Smooth muscle cell (in vitro differentiated cells): ENCODE measurements at regions not wholly inside any gene's neighbourhood (a gene's known extent, or its start where the extent isn't known, plus 50 kb on each side); places are given as distances from the start of the nearest gene placed in this dataset.

Experiments
- DNase-seq: peaks from one replicate; lab custom pipeline; 2025; ENCODE audit not compliant: unreplicated experiment; lab: John Stamatoyannopoulos, UW
- H2AFZ ChIP-seq: fragments of 200-600 bp; sonication (generic); 2 replicates; pipeline ENCODE4 v1.6.0; 2016; ENCODE audit warnings: antibody characterized with exemption, low read depth, mild to moderate bottlenecking
- H3F3A ChIP-seq: fragments of 200-600 bp; sonication (generic); 2 replicates; pipeline ENCODE4 v1.6.0; 2017; ENCODE audit warnings: antibody characterized with exemption, low read depth
- H3K27ac ChIP-seq: fragments of 200-600 bp; sonication (generic); 2 replicates; pipeline ENCODE4 v1.5.1; 2016; ENCODE audit warnings: low read depth, mild to moderate bottlenecking
- H3K27me3 ChIP-seq: fragments of 200-600 bp; sonication (generic); 2 replicates; pipeline ENCODE4 v1.6.1; 2016; ENCODE audit warnings: low read depth, mild to moderate bottlenecking
- H3K36me3 ChIP-seq: fragments of 200-600 bp; sonication (generic); 2 replicates; pipeline ENCODE4 v1.5.1; 2016; ENCODE audit warnings: low read depth
- H3K4me1 ChIP-seq: fragments of 200-600 bp; sonication (generic); 2 replicates; pipeline ENCODE4 v1.5.1; 2016; ENCODE audit warnings: low read depth
- H3K4me2 ChIP-seq: fragments of 200-600 bp; sonication (generic); 2 replicates; pipeline ENCODE4 v1.6.0; 2016; ENCODE audit warnings: mild to moderate bottlenecking
- H3K4me3 ChIP-seq: fragments of 200-600 bp; sonication (generic); 2 replicates; pipeline ENCODE4 v1.5.1; 2016; ENCODE audit warnings: mild to moderate bottlenecking
- H3K79me2 ChIP-seq: fragments of 200-600 bp; sonication (generic); 2 replicates; pipeline ENCODE4 v1.6.0; 2016; ENCODE audit warnings: low read depth, mild to moderate bottlenecking
- H3K9ac ChIP-seq: fragments of 200-600 bp; sonication (generic); 2 replicates; pipeline ENCODE4 v1.6.0; 2016; ENCODE audit warnings: low read depth
- H3K9me3 ChIP-seq: fragments of 200-600 bp; sonication (generic); replicated peaks from 2 replicates; pipeline ENCODE4 v1.5.1; 2016; ENCODE audit warnings: low read depth
- H4K20me1 ChIP-seq: fragments of 200-600 bp; sonication (generic); 2 replicates; pipeline ENCODE4 v1.6.0; 2016; ENCODE audit warnings: low read depth
- CTCF ChIP-seq: fragments of 200-600 bp; sonication (generic); IDR thresholded peaks from 2 replicates; pipeline ENCODE4 v1.5.1; 2017; ENCODE audit warnings: borderline replicate concordance, mild to moderate bottlenecking, antibody characterized with exemption; ENCODE audit not compliant: insufficient read depth, poor library complexity, severe bottlenecking
- WGBS: methylation state at CpG from one replicate; pipeline ENCODE4 v1.1.7; 2016; ENCODE audit warnings: low lambda C conversion rate; 5-methylcytosine and 5-hydroxymethylcytosine counted together

DNA sequence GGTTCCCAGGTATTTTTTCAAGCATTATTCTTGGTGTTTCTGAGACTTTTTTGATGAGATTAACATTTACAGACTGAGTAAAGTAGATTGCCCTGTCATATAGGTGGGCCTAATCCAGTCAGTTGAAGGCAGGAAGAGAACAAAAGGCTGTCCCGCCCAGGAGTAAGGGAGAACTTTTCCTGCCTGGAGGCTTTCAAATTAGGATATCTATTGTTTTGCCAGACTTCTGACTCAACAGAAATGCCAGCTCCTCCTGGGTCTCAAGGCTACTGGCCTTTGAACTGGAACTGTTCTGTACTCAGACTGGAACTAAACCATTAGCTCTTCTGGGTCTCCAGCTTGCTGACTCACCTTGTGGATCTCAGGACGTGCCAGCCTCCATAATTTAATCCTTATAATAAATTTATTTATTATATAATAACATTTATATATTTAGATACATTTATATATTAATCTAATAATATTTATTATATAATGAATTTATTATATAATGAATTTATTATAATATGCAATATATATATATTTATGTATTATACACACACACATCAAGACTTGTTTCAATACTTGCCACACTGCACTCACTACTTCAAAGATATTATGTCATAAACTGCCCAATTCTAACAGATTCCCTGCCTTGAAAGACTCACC, 510.8 kb upstream of the B3GALT2 start:
- H3K9me3 ChIP-seq: no peaks in the 10 kb centered on the region
- no peaks in the 10 kb centered on the region for H4K20me1 ChIP-seq
- H3K4me2 ChIP-seq: no peak overlapping the region
- H2AFZ ChIP-seq: no peak overlapping the region
- 75% methylated on average over 2 of the region's 2 CpGs for WGBS
- H3F3A ChIP-seq: no peaks in the 10 kb centered on the region
- H3K9ac ChIP-seq: no peak overlapping the region
- H3K36me3 ChIP-seq: no peaks in the 10 kb centered on the region
- DNase-seq: no peak
- TF ChIP-seq CTCF: no peak
- H3K4me1 ChIP-seq: no peaks in the 10 kb centered on the region
- no peaks in the 10 kb centered on the region for H3K27me3 ChIP-seq
- H3K79me2 ChIP-seq: no peaks in the 10 kb centered on the region
- no peak overlapping the region for H3K4me3 ChIP-seq
- H3K27ac ChIP-seq: no peak overlapping the region

DNA sequence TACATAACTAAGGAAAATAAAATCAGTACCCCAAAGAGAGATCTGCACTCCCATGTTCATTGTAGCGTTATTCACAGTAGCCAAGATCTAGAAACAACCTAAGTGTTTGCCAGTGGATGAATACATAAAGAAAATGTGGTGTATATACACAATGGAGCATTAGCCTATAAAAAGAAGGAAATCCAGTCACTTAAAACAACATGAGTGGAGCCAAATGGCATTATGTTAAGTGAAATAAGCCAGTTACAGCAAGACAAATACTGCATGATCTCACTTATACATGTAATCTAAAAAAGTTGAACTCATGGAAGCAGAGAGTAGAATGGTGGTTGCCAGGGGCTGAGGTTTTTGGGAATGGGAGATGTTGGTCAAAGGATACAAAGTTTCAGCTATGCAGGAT, 508.3 kb upstream of the B3GALT2 start:
- no peak for TF ChIP-seq CTCF
- Histone ChIP-seq H3K36me3 (no peaks in the 10 kb centered on the region), H3F3A (no peaks in the 10 kb centered on the region), H4K20me1 (no peaks in the 10 kb centered on the region), H3K79me2 (no peaks in the 10 kb centered on the region), H3K4me1 (no peaks in the 10 kb centered on the region), H3K9me3 (no peaks in the 10 kb centered on the region), H3K9ac (no peak overlapping the region), H3K4me3 (no peak overlapping the region), H3K27me3 (no peaks in the 10 kb centered on the region), H3K27ac (no peak overlapping the region), H2AFZ (no peak overlapping the region), H3K4me2 (no peak overlapping the region)
- 95% methylated on average over 1 of the region's 1 CpG for WGBS
- no peak for DNase-seq

GRCh38 chr1:193685986-193686385, 499.6 kb upstream of the B3GALT2 start:
- Histone ChIP-seq H2AFZ (no peak overlapping the region), H3K9ac (no peak overlapping the region), H3K4me1 (no peaks in the 10 kb centered on the region), H3K4me3 (no peak overlapping the region), H3K4me2 (no peak overlapping the region), H3K79me2 (no peaks in the 10 kb centered on the region), H4K20me1 (no peaks in the 10 kb centered on the region), H3F3A (no peaks in the 10 kb centered on the region), H3K36me3 (no peaks in the 10 kb centered on the region), H3K27ac (no peak overlapping the region), H3K9me3 (no peaks in the 10 kb centered on the region), H3K27me3 (no peaks in the 10 kb centered on the region)
- WGBS: 92% methylated on average over 2 of the region's 2 CpGs
- no peak for TF ChIP-seq CTCF
- no peak for DNase-seq

- no peak for DNase-seq
- Histone ChIP-seq H3K36me3 (no peaks in the 10 kb centered on the region), H3K27ac (no peak overlapping the region), H3K4me1 (peaks cover 5% of the 10 kb centered on the region), H3K9me3 (no peaks in the 10 kb centered on the region), H3F3A (no peaks in the 10 kb centered on the region), H4K20me1 (no peaks in the 10 kb centered on the region), H3K4me2 (no peak overlapping the region), H3K9ac (no peak overlapping the region), H3K27me3 (no peaks in the 10 kb centered on the region), H3K4me3 (no peak overlapping the region), H2AFZ (peak overlapping the region; percentile 14), H3K79me2 (no peaks in the 10 kb centered on the region)
- no peak for TF ChIP-seq CTCF
- WGBS: 80% methylated on average over 1 of the region's 1 CpG
Observed at GRCh38 chr1:193681422-193681821, 495.0 kb upstream of the B3GALT2 start.
